GM12878 (cell line): ENCODE measurements at regions not wholly inside any gene's neighbourhood (a gene's known extent, or its start where the extent isn't known, plus 50 kb on each side); places are given as distances from the start of the nearest gene placed in this dataset.

Experiments
- ATAC-seq: fragments of 200-7000 bp; cut with Tn5 transposase; 3 replicates; pipeline ENCODE4 v1.9.1; 2020; ENCODE audit warnings: mild to moderate bottlenecking, moderate library complexity
- BruUV-seq: library from RNA; stranded (reverse); fragments of 400-500 nt; replicated peaks from 2 replicates; lab custom pipeline; 2021; lab: Mats Ljungman, UMichigan
- CTCF ChIA-PET: fragments of 300-600 bp; sonication (Branson Sonifier 250); formaldehyde crosslinking; extraction: SDS; loops from one replicate; lab custom pipeline; 2021; ENCODE audit warnings: inconsistent platforms; lab: Yijun Ruan, JAX
- POLR2A ChIA-PET: fragments of 350-600 bp; formaldehyde crosslinking; extraction: SDS; loops from one replicate; lab custom pipeline; 2021; ENCODE audit warnings: inconsistent platforms; lab: Charles Lee
- RAD21 ChIA-PET: fragments of 300-600 bp; sonication (Branson Sonifier 250); formaldehyde crosslinking; loops from one replicate; lab custom pipeline; 2023; ENCODE audit warnings: antibody characterized with exemption; ENCODE audit not compliant: unreplicated experiment; lab: Charles Lee
- SMC1A ChIA-PET: fragments of 300-600 bp; sonication (Branson Sonifier 250); formaldehyde crosslinking; loops from one replicate; lab custom pipeline; 2023; ENCODE audit not compliant: unreplicated experiment, uncharacterized antibody; lab: Charles Lee
- DNase-seq: peaks from one replicate; pipeline ENCODE4 v3.0.0-alpha.2; 2011; ENCODE audit warnings: low read depth, low spot score
- FAIRE-seq: peaks from 3 replicates; lab custom pipeline; 2011; peaks lifted over from hg19 to GRCh38; lab: Jason Lieb, UNC
- H2AFZ ChIP-seq: 2 replicates; pipeline ENCODE4 v1.6.0; 2011; ENCODE audit warnings: low read depth, low read length, control low read depth; ENCODE audit not compliant: control insufficient read depth
- H3K27ac ChIP-seq: 2 replicates; pipeline ENCODE4 v1.5.1; 2011; ENCODE audit warnings: control low read depth; ENCODE audit not compliant: control insufficient read depth, insufficient read depth
- H3K27me3 ChIP-seq, 2 experiments: replicated peaks in 1 of 2; 2 replicates each; pipeline versions ENCODE4 v1.6.0 to v1.6.1; 2011; ENCODE audit warnings: low read length in 1 of 2; ENCODE audit not compliant: control insufficient read depth in 2 of 2, insufficient read depth in 2 of 2
- H3K36me3 ChIP-seq, 2 experiments: 2 replicates each; pipeline ENCODE4 v1.5.1; 2011; ENCODE audit warnings: low read length in 1 of 2; ENCODE audit not compliant: control insufficient read depth in 2 of 2, insufficient read depth in 2 of 2
- H3K4me1 ChIP-seq: 2 replicates; pipeline ENCODE4 v1.6.1; 2011; ENCODE audit warnings: mild to moderate bottlenecking, low read length, moderate library complexity, mixed read lengths; ENCODE audit not compliant: control insufficient read depth, insufficient read depth
- H3K4me2 ChIP-seq: 2 replicates; pipeline ENCODE4 v1.6.0; 2011; ENCODE audit warnings: control low read depth; ENCODE audit not compliant: control insufficient read depth, insufficient read depth
- H3K4me3 ChIP-seq: fragments of 200-600 bp; sonication (generic); 2 replicates; pipeline ENCODE4 v1.5.1; 2016
- H3K79me2 ChIP-seq: 2 replicates; pipeline ENCODE4 v1.6.0; 2011; ENCODE audit warnings: low read length; ENCODE audit not compliant: control insufficient read depth, insufficient read depth
- H3K9ac ChIP-seq: 2 replicates; pipeline ENCODE4 v1.8.0; 2011; ENCODE audit warnings: low read length, control low read depth, mixed read lengths; ENCODE audit not compliant: control insufficient read depth, insufficient read depth
- H3K9me3 ChIP-seq: replicated peaks from 3 replicates; pipeline ENCODE4 v1.5.1; 2011; ENCODE audit warnings: mild to moderate bottlenecking, low read length; ENCODE audit not compliant: control insufficient read depth, insufficient read depth
- H4K20me1 ChIP-seq: 2 replicates; pipeline ENCODE4 v1.6.0; 2011; ENCODE audit not compliant: control insufficient read depth, insufficient read depth
- GATAD2B ChIP-seq: fragments of 450-650 bp; conservative IDR thresholded peaks from 2 replicates; pipeline ENCODE4 v1.6.1; 2017; ENCODE audit warnings: low read depth, mild to moderate bottlenecking, moderate library complexity
- IKZF2 ChIP-seq, 2 experiments: fragments of 450-650 bp; IDR thresholded peaks; 2 replicates each; pipeline ENCODE4 v1.6.1; 2017; ENCODE audit warnings: mild to moderate bottlenecking in 2 of 2, moderate library complexity in 2 of 2
- NRF1 ChIP-seq: conservative IDR thresholded peaks from 2 replicates; pipeline ENCODE4 v1.6.1; 2011; ENCODE audit warnings: mild to moderate bottlenecking, low read depth, low read length, improper control_type of control experiment
- RELA ChIP-seq: fragments of 450-650 bp; IDR thresholded peaks from 2 replicates; pipeline ENCODE4 v1.8.0; 2014; ENCODE audit warnings: borderline replicate concordance; ENCODE audit not compliant: partially characterized antibody
- SMAD1 ChIP-seq: fragments of 450-650 bp; IDR thresholded peaks from 2 replicates; pipeline ENCODE4 v1.6.1; 2018; ENCODE audit warnings: mild to moderate bottlenecking, low read depth; ENCODE audit not compliant: partially characterized antibody
- SMAD5 ChIP-seq: IDR thresholded peaks from 2 replicates; pipeline ENCODE4 v1.6.1; 2016; ENCODE audit warnings: antibody characterized with exemption, low read depth
- ZNF207 ChIP-seq: fragments of 450-650 bp; IDR thresholded peaks from 2 replicates; pipeline ENCODE4 v1.6.1; 2014; ENCODE audit warnings: antibody characterized with exemption, mild to moderate bottlenecking, borderline replicate concordance
- WGBS: methylation state at CpG from one replicate; pipeline ENCODE4 v1.1.6; 2016; ENCODE audit warnings: low lambda C conversion rate; ENCODE audit not compliant: insufficient replicate concordance, insufficient coverage; ENCODE audit errors: missing lambda C conversion rate; 5-methylcytosine and 5-hydroxymethylcytosine counted together
- in situ Hi-C: fragments of 300-500 bp; cut with MboI; formaldehyde crosslinking; loops from 9 replicates; pipeline ENCODE4 v1.14.3; 2018; ENCODE audit warnings: mixed read lengths
- intact Hi-C: fragments of 100-400 bp; cut with micrococcal nuclease; formaldehyde crosslinking; loops from one replicate; pipeline ENCODE4 v1.14.2; 2022; ENCODE audit not compliant: unreplicated experiment
- TF ChIP-seq, protein P1 (sequence below): fragments of 450-650 bp; formaldehyde crosslinking; IDR thresholded peaks from 2 replicates; pipeline ENCODE4 v1.4.0; 2020; ENCODE audit warnings: mild to moderate bottlenecking, moderate library complexity
- TF ChIP-seq, protein P2 (sequence below): IDR thresholded peaks from 2 replicates; pipeline ENCODE4 v1.6.1; 2012; ENCODE audit warnings: low read depth, low read length, improper control_type of control experiment
- TF ChIP-seq, protein P3 (sequence below): fragments of 450-650 bp; IDR thresholded peaks from 2 replicates; pipeline ENCODE4 v1.6.1; 2017; ENCODE audit warnings: mild to moderate bottlenecking
- TF ChIP-seq, protein P4 (sequence below), 3 experiments: IDR thresholded peaks in 2 of 3; conservative IDR thresholded peaks in 1 of 3; 2 replicates each; pipeline ENCODE4 v1.5.1; 2011; ENCODE audit warnings: low read depth in 3 of 3, low read length in 3 of 3, mild to moderate bottlenecking in 3 of 3, control low read depth in 2 of 3, moderate library complexity in 2 of 3, inconsistent platforms in 1 of 3, mixed read lengths in 1 of 3; ENCODE audit not compliant: control insufficient read depth in 2 of 3, insufficient read depth in 1 of 3; ENCODE audit errors: extremely low read depth in 1 of 3

- TF ChIP-seq, protein P1, sequence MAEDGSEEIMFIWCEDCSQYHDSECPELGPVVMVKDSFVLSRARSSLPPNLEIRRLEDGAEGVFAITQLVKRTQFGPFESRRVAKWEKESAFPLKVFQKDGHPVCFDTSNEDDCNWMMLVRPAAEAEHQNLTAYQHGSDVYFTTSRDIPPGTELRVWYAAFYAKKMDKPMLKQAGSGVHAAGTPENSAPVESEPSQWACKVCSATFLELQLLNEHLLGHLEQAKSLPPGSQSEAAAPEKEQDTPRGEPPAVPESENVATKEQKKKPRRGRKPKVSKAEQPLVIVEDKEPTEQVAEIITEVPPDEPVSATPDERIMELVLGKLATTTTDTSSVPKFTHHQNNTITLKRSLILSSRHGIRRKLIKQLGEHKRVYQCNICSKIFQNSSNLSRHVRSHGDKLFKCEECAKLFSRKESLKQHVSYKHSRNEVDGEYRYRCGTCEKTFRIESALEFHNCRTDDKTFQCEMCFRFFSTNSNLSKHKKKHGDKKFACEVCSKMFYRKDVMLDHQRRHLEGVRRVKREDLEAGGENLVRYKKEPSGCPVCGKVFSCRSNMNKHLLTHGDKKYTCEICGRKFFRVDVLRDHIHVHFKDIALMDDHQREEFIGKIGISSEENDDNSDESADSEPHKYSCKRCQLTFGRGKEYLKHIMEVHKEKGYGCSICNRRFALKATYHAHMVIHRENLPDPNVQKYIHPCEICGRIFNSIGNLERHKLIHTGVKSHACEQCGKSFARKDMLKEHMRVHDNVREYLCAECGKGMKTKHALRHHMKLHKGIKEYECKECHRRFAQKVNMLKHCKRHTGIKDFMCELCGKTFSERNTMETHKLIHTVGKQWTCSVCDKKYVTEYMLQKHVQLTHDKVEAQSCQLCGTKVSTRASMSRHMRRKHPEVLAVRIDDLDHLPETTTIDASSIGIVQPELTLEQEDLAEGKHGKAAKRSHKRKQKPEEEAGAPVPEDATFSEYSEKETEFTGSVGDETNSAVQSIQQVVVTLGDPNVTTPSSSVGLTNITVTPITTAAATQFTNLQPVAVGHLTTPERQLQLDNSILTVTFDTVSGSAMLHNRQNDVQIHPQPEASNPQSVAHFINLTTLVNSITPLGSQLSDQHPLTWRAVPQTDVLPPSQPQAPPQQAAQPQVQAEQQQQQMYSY (CRISPR knock-in tag), result no peak
- TF ChIP-seq GATAD2B, result no peak
- no peak for TF ChIP-seq SMAD1
- no peak for TF ChIP-seq SMAD5
- TF ChIP-seq, all 136 proteins: peak for 0
These were observed 660.5 kb downstream of the EPM2A start (continued) for GRCh38 chr6:145074805-145075204.

DNA sequence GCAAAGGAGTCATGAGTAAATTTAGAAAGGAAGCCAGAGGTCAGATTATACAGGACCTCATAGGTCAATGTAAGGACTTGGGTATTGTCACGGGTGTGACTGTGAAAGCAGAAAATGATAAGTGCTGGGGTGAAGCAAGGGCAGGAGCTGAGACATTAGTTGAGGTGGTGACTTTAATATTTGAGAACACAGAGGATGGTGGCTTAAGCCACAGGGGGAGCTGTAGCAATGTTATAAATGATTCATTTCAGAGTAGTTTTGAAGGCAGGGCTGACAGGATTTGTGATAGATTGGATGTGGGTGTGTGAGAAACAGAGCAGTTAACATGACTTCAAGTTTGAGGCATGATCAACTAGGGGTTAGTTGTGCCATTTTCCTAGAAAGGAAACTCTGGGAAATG lies 659.9 kb downstream of the EPM2A start:
- ChIA-PET SMC1A (no interaction called here), POLR2A (no interaction called here), RAD21 (no interaction called here), CTCF (interaction anchor here (0.6 kb wide), 1 partner anchor 43 kb away, joined by 3 read pairs; no protein-coding TSS in a partner anchor)
- Histone ChIP-seq H3K9ac (no peak overlapping the region), H3K79me2 (no peaks in the 10 kb centered on the region), H3K27me3 (no peaks in the 10 kb centered on the region), H3K4me2 (no peak overlapping the region), H4K20me1 (no peaks in the 10 kb centered on the region), H3K4me1 (no peaks in the 10 kb centered on the region), H3K36me3 (no peaks in the 10 kb centered on the region), H2AFZ (no peak overlapping the region), H3K27ac (no peak overlapping the region), H3K4me3 (no peak overlapping the region), H3K9me3 (no peaks in the 10 kb centered on the region)
- FAIRE-seq (no peak), ATAC-seq (no peak), DNase-seq (no peak)
- in situ Hi-C loops, result no loop called here
- no TSS peak for BruUV-seq
- intact Hi-C loops, result no loop called here
- 40% methylated on average over 1 of the region's 1 CpG for WGBS
- TF ChIP-seq, protein P2, sequence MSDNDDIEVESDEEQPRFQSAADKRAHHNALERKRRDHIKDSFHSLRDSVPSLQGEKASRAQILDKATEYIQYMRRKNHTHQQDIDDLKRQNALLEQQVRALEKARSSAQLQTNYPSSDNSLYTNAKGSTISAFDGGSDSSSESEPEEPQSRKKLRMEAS, result no peak
- TF ChIP-seq RELA (no peak), NRF1 (no peak), ZNF207 (no peak), IKZF2 (IDR thresholded peaks at IDR 0.05) (no peak)
- TF ChIP-seq, protein P3, sequence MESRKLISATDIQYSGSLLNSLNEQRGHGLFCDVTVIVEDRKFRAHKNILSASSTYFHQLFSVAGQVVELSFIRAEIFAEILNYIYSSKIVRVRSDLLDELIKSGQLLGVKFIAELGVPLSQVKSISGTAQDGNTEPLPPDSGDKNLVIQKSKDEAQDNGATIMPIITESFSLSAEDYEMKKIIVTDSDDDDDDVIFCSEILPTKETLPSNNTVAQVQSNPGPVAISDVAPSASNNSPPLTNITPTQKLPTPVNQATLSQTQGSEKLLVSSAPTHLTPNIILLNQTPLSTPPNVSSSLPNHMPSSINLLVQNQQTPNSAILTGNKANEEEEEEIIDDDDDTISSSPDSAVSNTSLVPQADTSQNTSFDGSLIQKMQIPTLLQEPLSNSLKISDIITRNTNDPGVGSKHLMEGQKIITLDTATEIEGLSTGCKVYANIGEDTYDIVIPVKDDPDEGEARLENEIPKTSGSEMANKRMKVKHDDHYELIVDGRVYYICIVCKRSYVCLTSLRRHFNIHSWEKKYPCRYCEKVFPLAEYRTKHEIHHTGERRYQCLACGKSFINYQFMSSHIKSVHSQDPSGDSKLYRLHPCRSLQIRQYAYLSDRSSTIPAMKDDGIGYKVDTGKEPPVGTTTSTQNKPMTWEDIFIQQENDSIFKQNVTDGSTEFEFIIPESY, result no peak
- TF ChIP-seq, protein P4, sequence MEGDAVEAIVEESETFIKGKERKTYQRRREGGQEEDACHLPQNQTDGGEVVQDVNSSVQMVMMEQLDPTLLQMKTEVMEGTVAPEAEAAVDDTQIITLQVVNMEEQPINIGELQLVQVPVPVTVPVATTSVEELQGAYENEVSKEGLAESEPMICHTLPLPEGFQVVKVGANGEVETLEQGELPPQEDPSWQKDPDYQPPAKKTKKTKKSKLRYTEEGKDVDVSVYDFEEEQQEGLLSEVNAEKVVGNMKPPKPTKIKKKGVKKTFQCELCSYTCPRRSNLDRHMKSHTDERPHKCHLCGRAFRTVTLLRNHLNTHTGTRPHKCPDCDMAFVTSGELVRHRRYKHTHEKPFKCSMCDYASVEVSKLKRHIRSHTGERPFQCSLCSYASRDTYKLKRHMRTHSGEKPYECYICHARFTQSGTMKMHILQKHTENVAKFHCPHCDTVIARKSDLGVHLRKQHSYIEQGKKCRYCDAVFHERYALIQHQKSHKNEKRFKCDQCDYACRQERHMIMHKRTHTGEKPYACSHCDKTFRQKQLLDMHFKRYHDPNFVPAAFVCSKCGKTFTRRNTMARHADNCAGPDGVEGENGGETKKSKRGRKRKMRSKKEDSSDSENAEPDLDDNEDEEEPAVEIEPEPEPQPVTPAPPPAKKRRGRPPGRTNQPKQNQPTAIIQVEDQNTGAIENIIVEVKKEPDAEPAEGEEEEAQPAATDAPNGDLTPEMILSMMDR (IDR thresholded peaks at IDR 0.05 in 2 of 3, conservative IDR thresholded peaks at IDR 0.05 in 1 of 3; ENCODE audit: control insufficient read depth in 2 of 3, extremely low read depth in 1 of 3, insufficient read depth in 1 of 3, low read depth in 3 of 3, low read length in 3 of 3), result no peak
- TF ChIP-seq, protein P1 (CRISPR knock-in tag), result no peak
